A673 (cell line): ENCODE measurements at regions not wholly inside any gene's neighbourhood (a gene's known extent, or its start where the extent isn't known, plus 50 kb on each side); places are given as distances from the start of the nearest gene placed in this dataset.

ENCODE experiments used
- CTCF ChIP-seq: fragments of 300-800, 200-600 bp; sonication (generic); conservative IDR thresholded peaks from 2 replicates; pipeline ENCODE4 v1.5.1; 2017; ENCODE audit warnings: low read depth, mild to moderate bottlenecking, antibody characterized with exemption, low read length, moderate library complexity, mixed read lengths
- EZH2 ChIP-seq: fragments of 200-600 bp; sonication (generic); IDR thresholded peaks from 2 replicates; pipeline ENCODE4 v1.6.1; 2017; ENCODE audit warnings: borderline replicate concordance, low read depth, mild to moderate bottlenecking, mixed read lengths, antibody characterized with exemption, low read length; ENCODE audit not compliant: poor library complexity, severe bottlenecking

- no peak for TF ChIP-seq EZH2
- TF ChIP-seq CTCF = no peak
Observed at GRCh38 chr21:19122356-19122755, 718.8 kb upstream of the TMPRSS15 start.
